GM18507 (cell line): ENCODE measurements at regions not wholly inside any gene's neighbourhood (a gene's known extent, or its start where the extent isn't known, plus 50 kb on each side); places are given as distances from the start of the nearest gene placed in this dataset.
A peak's percentile ranks its signal among the peaks of the same experiment; 100 is the strongest.

Experiments
- DNase-seq: peaks from one replicate; pipeline ENCODE4 v3.0.0; 2011; ENCODE audit warnings: low read depth; ENCODE audit not compliant: insufficient read length; ENCODE audit errors: extremely low spot score
- FAIRE-seq: peaks from 2 replicates; lab custom pipeline; 2011; peaks lifted over from hg19 to GRCh38; lab: Jason Lieb, UNC

- FAIRE-seq (no peak), DNase-seq (no peak)
Observed at GRCh38 chr11:70486731-70487130, 88.4 kb downstream of the CTTN start.

GRCh38 chr11:70487160-70487559 lies 88.8 kb downstream of the CTTN start:
- FAIRE-seq (no peak), DNase-seq (no peak)

GRCh38 chr11:70487756-70488155 lies 89.4 kb downstream of the CTTN start:
- no peak for DNase-seq
- FAIRE-seq: no peak

- DNase-seq (no peak), FAIRE-seq (no peak)
Observed at GRCh38 chr11:70488171-70488703, 89.9 kb downstream of the CTTN start.

- no peak for DNase-seq
- no peak for FAIRE-seq
Observed at GRCh38 chr11:70489276-70489675, 90.9 kb downstream of the CTTN start.

- FAIRE-seq (peak; percentile 67), DNase-seq (no peak)
Observed at GRCh38 chr11:70490208-70490607, 91.9 kb downstream of the CTTN start.

- no peak for FAIRE-seq
Observed at GRCh38 chr11:70490723-70491558, 92.6 kb downstream of the CTTN start.

GRCh38 chr11:70491696-70492472 lies 93.6 kb downstream of the CTTN start:
- FAIRE-seq (no peak), DNase-seq (no peak)

More at GRCh38 chr11:70490723-70491558, 92.6 kb downstream of the CTTN start:
- DNase-seq: no peak

- no peak for FAIRE-seq
Observed at GRCh38 chr11:70493089-70493474, 94.8 kb downstream of the CTTN start.

GRCh38 chr11:70493891-70494290 lies 95.6 kb downstream of the CTTN start:
- no peak for FAIRE-seq
- no peak for DNase-seq

More at GRCh38 chr11:70493089-70493474, 94.8 kb downstream of the CTTN start:
- DNase-seq: no peak

- FAIRE-seq: no peak
- DNase-seq: no peak
Observed at GRCh38 chr11:70494559-70495350, 96.4 kb downstream of the CTTN start.

GRCh38 chr11:70495351-70496310 lies 97.3 kb downstream of the CTTN start:
- FAIRE-seq: no peak
- DNase-seq: no peak

GRCh38 chr11:70496591-70497535 lies 98.5 kb downstream of the CTTN start:
- no peak for DNase-seq
- FAIRE-seq: no peak

- no peak for FAIRE-seq
- no peak for DNase-seq
Observed at GRCh38 chr11:70497536-70498075, 99.3 kb downstream of the CTTN start.

GRCh38 chr11:70498171-70498571 lies 99.8 kb downstream of the CTTN start:
- no peak for FAIRE-seq
- no peak for DNase-seq

GRCh38 chr11:70498976-70499801 lies 100.9 kb downstream of the CTTN start:
- DNase-seq (no peak), FAIRE-seq (no peak)
